ENCODE measurements at regions not wholly inside any gene's neighbourhood (a gene's known extent, or its start where the extent isn't known, plus 50 kb on each side); places are given as distances from the start of the nearest gene placed in this dataset.

- intact Hi-C loops (cut with micrococcal nuclease): no loop called here
- Mint-ChIP-seq H3K4me1 (ENCODE audit: low read depth) (peaks cover 5% of the 10 kb centered on the region), H3K36me3 (ENCODE audit: low read depth) (no peaks in the 10 kb centered on the region), H3K9me3 (no peaks in the 10 kb centered on the region), H3K27me3 (ENCODE audit: low read depth) (no peaks in the 10 kb centered on the region), H3K4me3 (ENCODE audit: low read depth) (no peak overlapping the region), H3K27ac (no peak overlapping the region)
- no peak for DNase-seq (ENCODE audit: low spot score)
Observed at GRCh38 chr4:71277353-71277752, 61.5 kb upstream of the SLC4A4 start.

- no peak overlapping the region for H3K4me3 Mint-ChIP-seq (ENCODE audit: low read depth)
- no peaks in the 10 kb centered on the region for H3K9me3 Mint-ChIP-seq
- no peak overlapping the region for H3K27ac Mint-ChIP-seq
- no peaks in the 10 kb centered on the region for H3K4me1 Mint-ChIP-seq (ENCODE audit: low read depth)
- intact Hi-C loops (cut with micrococcal nuclease): no loop called here
- H3K36me3 Mint-ChIP-seq (ENCODE audit: low read depth): no peaks in the 10 kb centered on the region
- DNase-seq (ENCODE audit: low spot score): no peak
- H3K27me3 Mint-ChIP-seq (ENCODE audit: low read depth): no peaks in the 10 kb centered on the region
Observed at GRCh38 chr4:71283642-71284257, 55.1 kb upstream of the SLC4A4 start.

DNA sequence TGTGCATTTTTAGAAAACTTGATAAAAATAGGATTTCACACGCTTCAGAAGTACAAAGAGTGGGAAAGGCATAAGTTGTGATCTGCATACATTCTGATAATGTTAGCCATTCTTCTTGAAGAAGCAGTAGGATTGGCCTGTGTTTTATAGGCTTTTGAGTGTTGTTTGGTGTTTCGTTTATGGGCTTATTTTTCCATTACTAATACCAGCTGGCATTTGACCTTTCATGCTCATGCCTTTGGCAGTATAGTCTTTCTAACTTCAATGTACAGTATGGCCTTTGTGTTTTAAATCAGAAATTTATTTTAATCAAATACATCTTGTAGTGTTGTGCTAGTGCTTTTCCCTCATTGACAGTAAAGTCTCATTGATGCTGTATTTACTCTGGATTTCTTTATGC is 51.5 kb upstream of the SLC4A4 start:
- DNase-seq (ENCODE audit: low spot score): no peak
- H3K9me3 Mint-ChIP-seq: no peaks in the 10 kb centered on the region
- intact Hi-C loops (cut with micrococcal nuclease): no loop called here
- H3K27me3 Mint-ChIP-seq (ENCODE audit: low read depth): no peaks in the 10 kb centered on the region
- no peak overlapping the region for H3K4me3 Mint-ChIP-seq (ENCODE audit: low read depth)
- H3K36me3 Mint-ChIP-seq (ENCODE audit: low read depth): no peaks in the 10 kb centered on the region
- H3K27ac Mint-ChIP-seq: no peak overlapping the region
- no peaks in the 10 kb centered on the region for H3K4me1 Mint-ChIP-seq (ENCODE audit: low read depth)

DNA sequence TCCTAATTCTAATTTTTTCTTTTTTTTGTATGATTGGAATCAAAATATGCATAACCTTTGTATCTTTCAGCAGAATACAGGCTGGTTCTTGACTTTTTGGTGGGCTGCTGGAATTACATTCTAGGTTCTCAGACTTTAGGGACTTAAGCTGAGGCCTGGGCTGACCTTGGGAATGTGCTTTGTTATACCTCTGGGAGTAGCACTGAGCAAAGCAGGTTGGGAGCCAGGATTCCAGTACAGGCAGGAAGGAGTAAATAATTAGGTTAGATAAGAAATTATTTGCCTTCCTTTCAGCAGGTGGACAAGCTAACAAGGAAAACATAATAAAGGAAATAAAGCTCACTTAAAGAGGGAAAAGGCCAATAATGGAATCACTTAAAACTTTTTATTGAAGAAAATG is 49.9 kb upstream of the SLC4A4 start:
- no peaks in the 10 kb centered on the region for H3K27me3 Mint-ChIP-seq (ENCODE audit: low read depth)
- no peaks in the 10 kb centered on the region for H3K9me3 Mint-ChIP-seq
- H3K27ac Mint-ChIP-seq: no peak overlapping the region
- H3K4me1 Mint-ChIP-seq (ENCODE audit: low read depth): no peaks in the 10 kb centered on the region
- no peak overlapping the region for H3K4me3 Mint-ChIP-seq (ENCODE audit: low read depth)
- intact Hi-C loops (cut with micrococcal nuclease): no loop called here
- no peak for DNase-seq (ENCODE audit: low spot score)
- H3K36me3 Mint-ChIP-seq (ENCODE audit: low read depth): no peaks in the 10 kb centered on the region
